H9 (cell line): ENCODE measurements at regions not wholly inside any gene's neighbourhood (a gene's known extent, or its start where the extent isn't known, plus 50 kb on each side); places are given as distances from the start of the nearest gene placed in this dataset.

ENCODE experiments used
- DNase-seq: peaks from one replicate; pipeline ENCODE4 v3.0.0-alpha.2; 2017
- H2AFZ ChIP-seq: one replicate; pipeline ENCODE4 v1.6.1; 2013; ENCODE audit warnings: mild to moderate bottlenecking, low read length, control low read depth, moderate library complexity
- H2AK5ac ChIP-seq: 2 replicates; pipeline ENCODE4 v1.6.1; 2013; ENCODE audit warnings: low read length, control low read depth, mixed read lengths; ENCODE audit not compliant: insufficient read length
- H2BK120ac ChIP-seq: one replicate; pipeline ENCODE4 v1.6.1; 2013; ENCODE audit warnings: low read depth, mild to moderate bottlenecking, low read length, control low read depth, inconsistent platforms; ENCODE audit not compliant: poor library complexity, severe bottlenecking
- H2BK12ac ChIP-seq: 2 replicates; pipeline ENCODE4 v1.6.1; 2013; ENCODE audit warnings: low read length, control low read depth, mixed read lengths, low read depth; ENCODE audit not compliant: insufficient read length
- H2BK15ac ChIP-seq: 2 replicates; pipeline ENCODE4 v1.6.1; 2013; ENCODE audit warnings: low read depth, low read length, control low read depth
- H2BK20ac ChIP-seq: one replicate; pipeline ENCODE4 v1.6.1; 2013; ENCODE audit warnings: low read depth, mild to moderate bottlenecking, low read length, control low read depth, inconsistent platforms; ENCODE audit not compliant: poor library complexity, severe bottlenecking
- H2BK5ac ChIP-seq: 2 replicates; pipeline ENCODE4 v1.6.1; 2013; ENCODE audit warnings: low read length, control low read depth, mixed read lengths; ENCODE audit not compliant: insufficient read length
- H3K14ac ChIP-seq: 2 replicates; pipeline ENCODE4 v1.6.1; 2013; ENCODE audit warnings: low read length, control low read depth; ENCODE audit not compliant: insufficient read depth
- H3K18ac ChIP-seq: 2 replicates; pipeline ENCODE4 v1.6.1; 2013; ENCODE audit warnings: low read depth, mild to moderate bottlenecking, mixed read lengths, low read length, control low read depth; ENCODE audit not compliant: insufficient read length
- H3K23ac ChIP-seq: 2 replicates; pipeline ENCODE4 v1.6.1; 2013; ENCODE audit warnings: low read length, control low read depth, mixed read lengths, low read depth; ENCODE audit not compliant: insufficient read length
- H3K23me2 ChIP-seq: 2 replicates; pipeline ENCODE4 v1.6.1; 2013; ENCODE audit warnings: low read depth, mild to moderate bottlenecking, mixed read lengths, low read length, control low read depth; ENCODE audit not compliant: insufficient read length, poor library complexity, severe bottlenecking
- H3K27ac ChIP-seq: 2 replicates; pipeline ENCODE4 v1.5.1; 2013; ENCODE audit warnings: low read length, control low read depth, mixed read lengths, low read depth; ENCODE audit not compliant: insufficient read length
- H3K27me3 ChIP-seq: 2 replicates; pipeline ENCODE4 v1.6.1; 2013; ENCODE audit warnings: low read length, control low read depth, inconsistent platforms; ENCODE audit not compliant: insufficient read depth
- H3K4ac ChIP-seq: 2 replicates; pipeline ENCODE4 v1.6.1; 2013; ENCODE audit warnings: low read depth, mild to moderate bottlenecking, control low read depth, inconsistent platforms, low read length, moderate library complexity
- H3K4me1 ChIP-seq: 2 replicates; pipeline ENCODE4 v1.6.1; 2013; ENCODE audit warnings: low read length, control low read depth, inconsistent platforms; ENCODE audit not compliant: insufficient read depth
- H3K4me2 ChIP-seq: 2 replicates; pipeline ENCODE4 v1.6.1; 2013; ENCODE audit warnings: low read length, control low read depth, mixed read lengths; ENCODE audit not compliant: insufficient read length, insufficient read depth
- H3K56ac ChIP-seq: 2 replicates; pipeline ENCODE4 v1.6.1; 2013; ENCODE audit warnings: low read depth, mild to moderate bottlenecking, mixed read lengths, low read length, control low read depth; ENCODE audit not compliant: insufficient read length
- H3K79me1 ChIP-seq: 2 replicates; pipeline ENCODE4 v1.6.1; 2013; ENCODE audit warnings: low read depth, mild to moderate bottlenecking, moderate library complexity, low read length, control low read depth, inconsistent platforms; ENCODE audit not compliant: insufficient read depth, poor library complexity, severe bottlenecking
- H3K79me2 ChIP-seq: 2 replicates; pipeline ENCODE4 v1.6.1; 2013; ENCODE audit warnings: low read length, control low read depth, inconsistent platforms; ENCODE audit not compliant: insufficient read depth
- H3K9ac ChIP-seq: 2 replicates; pipeline ENCODE4 v1.6.1; 2013; ENCODE audit warnings: low read length, control low read depth, mixed read lengths; ENCODE audit not compliant: insufficient read length; ENCODE audit errors: extremely low read depth
- H3K9me3 ChIP-seq: one replicate; pipeline ENCODE4 v1.6.1; 2013; ENCODE audit warnings: low read depth, low read length, inconsistent platforms; ENCODE audit not compliant: control insufficient read depth
- H3T11ph ChIP-seq: one replicate; pipeline ENCODE4 v1.6.1; 2013; ENCODE audit warnings: mild to moderate bottlenecking, low read length, control low read depth, inconsistent platforms
- H4K20me1 ChIP-seq: one replicate; pipeline ENCODE4 v1.6.1; 2013; ENCODE audit not compliant: control insufficient read depth, insufficient read length, insufficient read depth
- H4K5ac ChIP-seq: 2 replicates; pipeline ENCODE4 v1.6.1; 2013; ENCODE audit warnings: low read depth, mild to moderate bottlenecking, mixed read lengths, low read length, control low read depth; ENCODE audit not compliant: insufficient read length
- H4K8ac ChIP-seq: replicated peaks from 2 replicates; pipeline ENCODE4 v1.6.1; 2013; ENCODE audit warnings: low read length, control low read depth, mixed read lengths, low read depth; ENCODE audit not compliant: insufficient read length
- H4K91ac ChIP-seq: 2 replicates; pipeline ENCODE4 v1.6.1; 2013; ENCODE audit warnings: low read depth, mild to moderate bottlenecking, moderate library complexity, mixed read lengths, low read length, control low read depth; ENCODE audit not compliant: insufficient read length
- H3K27ac Mint-ChIP-seq, 3 experiments: 2 replicates in 2 of 3; 3 replicates in 1 of 3; pipeline ENCODE4 v1.8.0; 2020 to 2021; ENCODE audit warnings: mixed read lengths in 3 of 3, mild to moderate bottlenecking in 1 of 3, moderate library complexity in 1 of 3
- H3K27me3 Mint-ChIP-seq: 2 replicates; pipeline ENCODE4 v1.8.0; 2021; ENCODE audit warnings: low read depth, mild to moderate bottlenecking, moderate library complexity, mixed read lengths
- H3K36me3 Mint-ChIP-seq, 3 experiments: 2 replicates in 2 of 3; 3 replicates in 1 of 3; pipeline ENCODE4 v1.8.0; 2020 to 2021; ENCODE audit warnings: low read depth in 3 of 3, mixed read lengths in 3 of 3; ENCODE audit not compliant: insufficient read depth in 1 of 3
- H3K4me1 Mint-ChIP-seq, 2 experiments: 2 replicates each; pipeline ENCODE4 v1.8.0; 2020; ENCODE audit warnings: mixed read lengths in 2 of 2
- H3K4me3 Mint-ChIP-seq, 2 experiments: 2 replicates in 1 of 2; 3 replicates in 1 of 2; pipeline ENCODE4 v1.8.0; 2020 to 2021; ENCODE audit warnings: mild to moderate bottlenecking in 2 of 2, mixed read lengths in 2 of 2, moderate library complexity in 1 of 2
- H3K9me3 Mint-ChIP-seq, 2 experiments: 2 replicates in 1 of 2; 3 replicates in 1 of 2; pipeline ENCODE4 v1.8.0; 2020; ENCODE audit warnings: mild to moderate bottlenecking in 2 of 2, mixed read lengths in 2 of 2, moderate library complexity in 1 of 2
- CTCF ChIP-seq: fragments of 200-600 bp; sonication (generic); conservative IDR thresholded peaks from 3 replicates; pipeline ENCODE4 v1.8.0; 2021; ENCODE audit warnings: antibody characterized with exemption, mild to moderate bottlenecking
- WGBS: extraction: QIAGEN DNeasy Blood & Tissue Kit; methylation state at CpG from one replicate; pipeline ENCODE4 v1.1.7; 2013; ENCODE audit warnings: missing lambda C conversion rate, low lambda C conversion rate, mixed read lengths; ENCODE audit not compliant: insufficient read length; ENCODE audit errors: extremely low coverage; 5-methylcytosine and 5-hydroxymethylcytosine counted together

- Histone ChIP-seq H3K4ac (no peak overlapping the region), H2BK120ac (no peak overlapping the region), H3K27me3 (no peaks in the 10 kb centered on the region), H3T11ph (no peak overlapping the region), H4K91ac (no peak overlapping the region), H4K5ac (no peak overlapping the region), H3K27ac (no peak overlapping the region), H3K4me2 (no peak overlapping the region), H4K20me1 (no peaks in the 10 kb centered on the region), H3K14ac (no peak overlapping the region), H2BK5ac (no peak overlapping the region), H2AK5ac (no peak overlapping the region), H2BK15ac (no peak overlapping the region), H3K9me3 (no peaks in the 10 kb centered on the region), H3K23me2 (no peaks in the 10 kb centered on the region), H3K79me1 (no peaks in the 10 kb centered on the region), H4K8ac (no peak overlapping the region), H3K9ac (no peak overlapping the region), H2BK20ac (no peak overlapping the region), H3K4me1 (no peaks in the 10 kb centered on the region), H3K79me2 (no peaks in the 10 kb centered on the region), H3K23ac (no peak overlapping the region), H2BK12ac (no peak overlapping the region), H3K56ac (no peak overlapping the region), H2AFZ (no peak overlapping the region), H3K18ac (no peak overlapping the region)
- no peak for DNase-seq
- H3K27ac Mint-ChIP-seq = no peak overlapping the region
- H3K9me3 Mint-ChIP-seq = peaks cover 7 to 14% of the 10 kb centered on the region in 2 experiments; a peak in 3 of 5 replicates
- peaks cover 2 to 5% (median 4%) of the 10 kb centered on the region in 3 experiments; a peak in 3 of 7 replicates for H3K36me3 Mint-ChIP-seq
- peaks cover 0 to 4% of the 10 kb centered on the region in 2 experiments; a peak in 1 of 4 replicates for H3K4me1 Mint-ChIP-seq
- no peaks in the 10 kb centered on the region for H3K27me3 Mint-ChIP-seq
- no CpG with 5 or more reads among the region's 2 CpGs for whole genome bisulfite sequencing
- no peak for TF ChIP-seq CTCF
- no peak overlapping the region for H3K4me3 Mint-ChIP-seq
Measured at GRCh38 chr4:105093975-105094374, 52.7 kb upstream of the TET2 start.
